SK-N-MC (cell line): ENCODE measurements at regions not wholly inside any gene's neighbourhood (a gene's known extent, or its start where the extent isn't known, plus 50 kb on each side); places are given as distances from the start of the nearest gene placed in this dataset.

Experiments used
- DNase-seq: peaks from one replicate; pipeline ENCODE4 v3.0.0-alpha.2; 2011; ENCODE audit warnings: low read depth, low spot score
- H3K27ac ChIP-seq: fragments of 200-600 bp; sonication (generic); 2 replicates; pipeline ENCODE4 v1.5.1; 2016; ENCODE audit warnings: mixed run types
- H3K36me3 ChIP-seq: fragments of 200-600 bp; sonication (generic); 2 replicates; pipeline ENCODE4 v1.6.1; 2017; ENCODE audit warnings: antibody characterized with exemption, low read length, mixed read lengths; ENCODE audit not compliant: insufficient read depth
- H3K4me3 ChIP-seq: fragments of 200-600 bp; sonication (generic); 2 replicates; pipeline ENCODE4 v1.5.1; 2016
- H3K9ac ChIP-seq: fragments of 200-600 bp; sonication (generic); 2 replicates; pipeline ENCODE4 v1.8.0; 2017; ENCODE audit warnings: mixed run types, mixed read lengths; ENCODE audit not compliant: insufficient read length
- H3K9me3 ChIP-seq: fragments of 200-600 bp; sonication (generic); 2 replicates; pipeline ENCODE4 v1.6.1; 2017; ENCODE audit warnings: low read depth, mild to moderate bottlenecking, antibody characterized with exemption, low read length, moderate library complexity, mixed read lengths
- EZH2 ChIP-seq: fragments of 200-600 bp; sonication (generic); IDR thresholded peaks from one replicate; pipeline ENCODE4 v1.6.1; 2017; ENCODE audit warnings: antibody characterized with exemption
- FOXP2 ChIP-seq: optimal IDR thresholded peaks from 2 replicates; pipeline ENCODE3; 2011; ENCODE audit warnings: mild to moderate bottlenecking, moderate library complexity; ENCODE audit not compliant: insufficient read depth; ENCODE audit errors: extremely low read length, control extremely low read depth
- POLR2AphosphoS5 ChIP-seq: IDR thresholded peaks from 2 replicates; pipeline ENCODE4 v1.6.1; 2012; ENCODE audit warnings: mild to moderate bottlenecking, low read depth, low read length, borderline replicate concordance

DNA sequence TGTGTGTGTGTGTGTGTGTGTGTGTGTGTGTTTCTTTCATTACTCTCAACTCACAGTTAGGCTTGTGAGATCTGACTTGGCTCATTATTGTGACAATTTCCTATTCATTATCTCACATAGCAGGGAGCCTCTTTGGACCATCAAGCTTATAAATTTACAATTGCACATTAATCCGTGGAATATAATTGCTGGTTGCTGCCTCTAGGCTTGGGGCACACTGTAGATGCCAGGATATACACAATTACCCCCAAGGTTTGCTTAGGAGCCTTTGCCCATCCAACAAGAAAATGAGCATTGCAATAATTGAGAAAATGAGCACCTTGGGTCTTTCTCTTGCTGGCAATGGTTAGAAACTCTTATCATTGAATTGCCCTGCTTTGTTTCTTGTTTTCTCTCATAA lies 161.6 kb upstream of the DMRTA1 start:
- no peak for TF ChIP-seq FOXP2
- DNase-seq = no peak

DNA sequence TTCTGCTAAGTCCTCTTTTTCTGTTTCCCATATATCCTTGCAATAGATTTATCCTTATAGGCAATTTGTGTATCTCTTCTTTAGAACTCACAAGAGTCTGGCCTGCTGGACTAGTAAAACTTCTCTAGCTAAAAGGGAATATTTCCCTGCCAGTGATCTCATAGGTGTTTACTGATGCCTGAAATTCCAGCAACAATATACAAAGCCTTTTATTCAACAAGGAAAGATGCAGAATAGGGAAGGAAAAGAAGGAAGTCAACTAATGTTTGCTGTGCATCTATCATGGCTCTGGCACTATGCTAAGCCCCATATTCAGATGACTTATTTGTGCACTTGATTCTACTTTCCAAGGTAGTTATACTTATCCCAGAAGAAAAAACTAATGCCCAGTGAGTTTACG lies 160.0 kb upstream of the DMRTA1 start:
- no peak for DNase-seq
- Histone ChIP-seq H3K4me3 (no peak overlapping the region), H3K9ac (no peak overlapping the region), H3K9me3 (no peaks in the 10 kb centered on the region), H3K36me3 (no peaks in the 10 kb centered on the region), H3K27ac (no peak overlapping the region)
- TF ChIP-seq FOXP2 = no peak
- TF ChIP-seq EZH2 = no peak
- no peak for TF ChIP-seq POLR2AphosphoS5

More for the DNA sequence above, 161.6 kb upstream of the DMRTA1 start:
- Histone ChIP-seq H3K9ac (no peak overlapping the region), H3K9me3 (no peaks in the 10 kb centered on the region), H3K36me3 (no peaks in the 10 kb centered on the region), H3K4me3 (no peak overlapping the region), H3K27ac (no peak overlapping the region)

DNA sequence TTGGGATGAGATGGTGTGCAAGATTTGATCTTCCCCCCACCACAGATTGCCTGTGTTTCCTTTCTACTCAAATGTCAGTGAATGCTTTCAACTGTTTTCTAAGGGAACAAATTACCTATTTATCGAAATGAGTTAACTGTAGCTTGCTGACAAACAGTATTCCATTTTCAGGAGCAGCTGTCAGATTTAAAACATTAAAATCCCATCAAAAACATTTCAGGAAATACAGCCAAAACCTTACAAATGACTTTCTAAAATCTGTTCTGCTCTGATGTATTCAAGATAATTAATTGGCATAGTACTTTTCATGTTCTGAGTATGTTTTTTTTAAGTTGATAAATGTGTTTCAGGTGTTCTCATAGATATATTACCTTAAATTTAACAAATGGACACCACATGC lies 158.0 kb upstream of the DMRTA1 start:
- no peak for DNase-seq
- Histone ChIP-seq H3K9me3 (no peaks in the 10 kb centered on the region), H3K27ac (no peak overlapping the region), H3K9ac (no peak overlapping the region), H3K4me3 (no peak overlapping the region), H3K36me3 (no peaks in the 10 kb centered on the region)
- TF ChIP-seq FOXP2 = no peak
- TF ChIP-seq POLR2AphosphoS5 = no peak
- no peak for TF ChIP-seq EZH2

DNA sequence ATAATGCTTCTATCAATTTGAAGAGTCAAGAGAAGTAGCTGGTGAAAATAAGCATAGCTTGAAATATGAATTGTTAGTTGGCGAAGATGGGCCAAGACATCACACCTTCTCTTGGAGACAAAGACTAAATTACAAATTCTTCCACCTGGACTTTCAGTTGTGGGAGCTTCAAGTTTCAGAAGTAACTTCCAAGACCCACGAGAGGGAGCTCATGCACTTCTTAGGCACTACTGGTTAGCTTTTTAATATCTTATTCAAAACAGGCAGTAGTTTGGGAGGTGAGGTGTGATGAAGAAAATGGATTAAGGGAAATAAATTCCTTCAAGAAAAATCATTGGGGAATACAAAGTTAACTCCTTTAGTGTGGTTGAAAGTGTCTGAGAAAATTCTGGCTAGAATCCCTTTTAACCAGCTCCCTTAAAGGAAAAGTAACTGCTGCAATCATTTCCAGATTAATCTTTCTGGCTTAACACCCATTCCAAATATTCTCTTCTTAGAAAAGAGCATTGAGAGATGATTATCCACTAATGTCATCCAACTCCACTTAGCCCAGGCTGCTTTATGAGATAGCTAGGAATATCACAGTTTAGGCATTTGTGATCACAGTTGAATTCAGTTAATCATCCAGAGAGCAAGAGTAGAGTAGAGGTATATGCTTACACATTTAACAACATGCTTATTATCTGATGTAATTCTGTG lies 139.5 kb upstream of the DMRTA1 start:
- TF ChIP-seq POLR2AphosphoS5 (no peak), FOXP2 (no peak), EZH2 (no peak)
- no peak overlapping the region for H3K4me3 ChIP-seq
- peak; percentile 42 for DNase-seq

DNA sequence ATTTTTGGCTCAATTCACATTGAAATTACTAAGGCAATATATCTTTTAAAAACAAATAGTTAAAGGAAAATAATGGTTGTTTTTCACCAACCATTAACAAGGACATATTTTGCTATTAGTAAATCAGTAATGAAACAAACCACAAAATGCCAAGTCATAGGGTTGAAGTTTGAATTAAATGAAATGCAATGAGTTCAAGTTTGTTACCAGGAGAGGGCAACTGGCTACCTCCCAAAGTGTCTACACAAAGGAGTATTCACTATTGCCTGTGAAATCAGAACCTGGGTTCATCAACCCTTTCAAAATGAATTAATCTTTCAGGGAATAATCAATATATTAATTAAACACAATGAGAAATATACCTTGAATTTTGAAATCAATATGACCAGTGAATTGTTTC lies 138.4 kb upstream of the DMRTA1 start:
- no peak for DNase-seq
- no peak overlapping the region for H3K4me3 ChIP-seq

More for the DNA sequence above, 139.5 kb upstream of the DMRTA1 start:
- Histone ChIP-seq H3K9me3 (no peaks in the 10 kb centered on the region), H3K9ac (no peak overlapping the region), H3K27ac (no peak overlapping the region), H3K36me3 (no peaks in the 10 kb centered on the region)

DNA sequence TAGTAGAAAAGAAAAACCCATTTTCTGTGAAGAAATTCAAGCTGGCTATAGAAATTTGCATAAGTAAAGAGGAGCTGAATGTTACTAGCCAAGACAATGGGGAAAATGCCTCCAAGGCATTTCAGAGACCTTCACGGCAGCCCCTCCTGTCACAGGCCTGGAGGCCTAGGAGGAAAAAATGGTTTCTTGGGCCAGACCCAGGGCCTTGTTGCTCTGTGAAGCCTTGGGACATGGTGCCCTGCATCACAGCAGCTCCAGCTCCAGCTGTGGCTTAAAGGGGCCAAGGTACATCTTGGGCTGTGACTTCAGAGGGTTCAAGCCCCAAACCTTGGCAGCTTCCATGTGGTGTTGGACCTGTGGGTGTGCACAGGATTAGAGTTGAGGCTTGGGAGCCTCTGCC lies 130.0 kb upstream of the DMRTA1 start:
- DNase-seq = no peak
- no peaks in the 10 kb centered on the region for H3K9me3 ChIP-seq
- TF ChIP-seq POLR2AphosphoS5 (no peak), FOXP2 (no peak), EZH2 (no peak)
- H3K27ac ChIP-seq = no peak overlapping the region
- no peak overlapping the region for H3K4me3 ChIP-seq
- H3K36me3 ChIP-seq = no peaks in the 10 kb centered on the region
- H3K9ac ChIP-seq = no peak overlapping the region

More for the DNA sequence above, 138.4 kb upstream of the DMRTA1 start:
- no peak overlapping the region for H3K9ac ChIP-seq
- no peak for TF ChIP-seq FOXP2
- no peak overlapping the region for H3K27ac ChIP-seq
- no peaks in the 10 kb centered on the region for H3K9me3 ChIP-seq
- H3K36me3 ChIP-seq = no peaks in the 10 kb centered on the region

DNA sequence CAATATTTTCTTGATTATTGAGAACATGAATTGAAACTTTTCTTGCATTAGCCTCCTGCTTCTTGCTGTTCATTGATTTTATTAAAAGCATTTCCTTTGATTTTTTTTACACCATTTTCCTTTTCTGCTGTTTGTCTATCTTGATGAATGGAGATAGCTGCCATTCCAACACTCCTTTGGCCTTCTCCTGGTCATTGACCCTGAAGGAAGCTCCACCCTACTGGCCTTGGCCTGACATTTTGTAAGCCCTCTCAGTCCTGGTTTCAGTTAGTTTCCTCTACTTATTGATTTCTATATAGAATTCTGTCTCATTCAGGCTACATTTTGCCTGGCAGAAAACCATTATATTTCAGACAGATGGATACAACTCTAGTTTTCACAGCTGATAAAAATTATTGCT lies 115.1 kb upstream of the DMRTA1 start:
- no peak overlapping the region for H3K27ac ChIP-seq
- H3K9ac ChIP-seq = no peak overlapping the region
- DNase-seq = no peak
- H3K9me3 ChIP-seq = no peaks in the 10 kb centered on the region
- no peaks in the 10 kb centered on the region for H3K36me3 ChIP-seq
- no peak for TF ChIP-seq POLR2AphosphoS5
- no peak for TF ChIP-seq EZH2
- no peak for TF ChIP-seq FOXP2
- no peak overlapping the region for H3K4me3 ChIP-seq

DNA sequence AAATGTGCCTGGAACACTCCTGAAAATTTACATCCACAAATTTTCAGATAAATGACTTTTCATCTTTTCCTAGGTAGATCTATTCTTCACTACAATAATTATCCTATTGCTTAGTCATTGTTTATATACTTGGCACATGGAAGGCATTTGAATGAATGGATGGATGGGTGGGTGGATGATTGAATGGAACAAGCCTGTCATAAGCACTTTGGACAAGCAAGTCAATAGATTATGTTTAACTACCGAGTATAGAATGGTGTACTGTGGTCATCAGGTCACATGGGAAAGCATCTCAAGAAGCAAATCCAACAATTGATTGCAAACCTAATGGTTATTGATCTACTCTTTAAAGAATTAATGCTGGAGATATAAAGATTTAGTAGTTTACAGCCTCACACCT lies 114.4 kb upstream of the DMRTA1 start:
- DNase-seq = no peak
- Histone ChIP-seq H3K27ac (no peak overlapping the region), H3K9me3 (no peaks in the 10 kb centered on the region), H3K9ac (no peak overlapping the region), H3K4me3 (no peak overlapping the region), H3K36me3 (no peaks in the 10 kb centered on the region)
- TF ChIP-seq FOXP2 (no peak), POLR2AphosphoS5 (no peak), EZH2 (no peak)

DNA sequence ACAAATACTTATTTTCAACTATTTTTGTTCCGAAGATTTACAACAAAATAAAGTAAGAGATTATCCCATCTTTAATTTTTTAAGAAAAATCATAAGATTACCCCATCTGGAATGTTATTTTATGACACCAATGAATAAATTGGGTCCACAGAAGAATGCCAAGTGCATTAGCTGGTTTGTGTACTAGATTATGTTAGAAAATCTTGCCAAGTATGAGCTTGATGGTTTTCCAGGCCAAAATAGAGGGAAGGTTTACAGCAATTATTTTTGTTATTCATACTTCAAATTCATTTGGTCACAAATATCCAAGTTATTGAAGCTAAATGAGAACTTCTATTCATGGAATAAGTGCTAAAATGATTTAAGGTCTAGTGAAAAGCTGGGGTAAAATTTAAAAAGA lies 109.4 kb upstream of the DMRTA1 start:
- Histone ChIP-seq H3K27ac (no peak overlapping the region), H3K36me3 (no peaks in the 10 kb centered on the region), H3K4me3 (no peak overlapping the region), H3K9me3 (no peaks in the 10 kb centered on the region), H3K9ac (no peak overlapping the region)
- TF ChIP-seq POLR2AphosphoS5 (no peak), FOXP2 (no peak), EZH2 (no peak)
- DNase-seq = no peak
